ENCODE measurements at regions not wholly inside any gene's neighbourhood (a gene's known extent, or its start where the extent isn't known, plus 50 kb on each side); places are given as distances from the start of the nearest gene placed in this dataset.
A peak's percentile ranks its signal among the peaks of the same experiment; 100 is the strongest.
"Not testable (repeated sequence)": the region's sequence is repeated elsewhere in the genome, so short reads cannot be mapped to it uniquely, and the experiment has no call there.

DNA sequence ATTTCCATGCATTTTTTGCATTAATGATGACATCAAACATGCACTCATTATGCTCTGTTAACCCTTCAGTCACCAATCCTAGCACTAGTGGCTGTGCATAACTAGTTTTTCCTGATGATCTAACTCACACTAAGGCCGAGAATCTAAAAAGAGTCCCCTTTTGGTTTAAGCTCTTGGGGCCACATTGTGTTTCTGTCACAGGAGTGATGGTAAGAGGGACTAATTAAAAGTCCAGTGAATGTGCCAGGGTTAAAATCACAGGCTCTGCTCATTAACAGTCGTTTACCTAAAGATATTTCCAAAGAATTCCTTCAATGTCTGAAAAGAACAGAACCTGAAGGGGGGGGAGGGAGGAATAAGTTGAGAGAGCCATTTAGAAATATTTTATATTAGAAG lies 359.0 kb upstream of the ANKRD30A start:
- no peak for DNase-seq (ENCODE audit: low spot score)

DNA sequence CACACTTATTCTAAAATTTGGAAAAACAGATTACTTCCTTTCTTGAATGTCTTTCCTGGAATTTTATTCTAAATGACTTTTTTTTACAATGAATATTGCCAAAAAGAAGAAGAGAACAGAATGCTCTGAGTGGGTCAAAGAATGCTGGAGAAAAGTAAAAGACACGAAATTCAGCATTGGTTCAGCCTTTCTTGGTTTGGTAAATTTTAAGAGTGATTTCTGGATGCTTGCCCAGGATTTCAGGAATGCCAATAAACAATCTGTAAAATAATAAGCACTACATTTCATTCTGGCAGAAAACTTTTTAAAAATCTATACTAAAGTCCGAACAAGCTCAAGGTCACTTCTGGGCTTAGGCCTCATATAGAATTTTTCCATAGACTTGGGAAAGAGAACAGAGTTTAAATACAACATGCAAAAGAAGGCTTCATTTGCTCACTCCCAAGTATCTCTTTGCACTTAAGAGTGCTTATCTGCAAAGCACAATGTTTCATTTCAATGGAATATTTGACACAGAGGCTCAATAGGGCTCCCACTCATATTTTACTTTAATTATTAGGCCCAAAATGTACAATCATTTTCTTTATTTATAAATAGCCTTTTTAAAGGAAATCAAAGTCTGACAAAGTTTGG lies 359.5 kb upstream of the ANKRD30A start:
- DNase-seq (ENCODE audit: low spot score), result no peak

DNA sequence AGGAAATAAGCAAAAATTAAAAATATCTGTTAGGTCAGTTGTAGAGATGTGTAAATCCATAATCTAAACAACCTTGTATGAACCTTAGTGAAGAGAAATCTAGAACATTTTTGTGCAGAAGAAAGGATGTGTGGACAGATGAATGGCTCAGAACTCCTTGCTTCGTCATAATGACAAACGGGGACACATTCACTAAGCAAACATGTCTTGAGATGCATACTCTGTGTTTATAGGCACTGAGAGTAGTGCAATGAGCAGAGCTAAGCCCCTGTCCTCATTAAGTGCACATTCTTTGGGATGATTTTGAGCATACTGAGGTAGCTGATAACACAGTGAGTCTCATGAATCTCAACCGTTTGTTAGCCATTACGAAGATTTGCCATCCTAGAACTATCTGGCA lies 360.6 kb upstream of the ANKRD30A start:
- no peak for DNase-seq (ENCODE audit: low spot score)

DNA sequence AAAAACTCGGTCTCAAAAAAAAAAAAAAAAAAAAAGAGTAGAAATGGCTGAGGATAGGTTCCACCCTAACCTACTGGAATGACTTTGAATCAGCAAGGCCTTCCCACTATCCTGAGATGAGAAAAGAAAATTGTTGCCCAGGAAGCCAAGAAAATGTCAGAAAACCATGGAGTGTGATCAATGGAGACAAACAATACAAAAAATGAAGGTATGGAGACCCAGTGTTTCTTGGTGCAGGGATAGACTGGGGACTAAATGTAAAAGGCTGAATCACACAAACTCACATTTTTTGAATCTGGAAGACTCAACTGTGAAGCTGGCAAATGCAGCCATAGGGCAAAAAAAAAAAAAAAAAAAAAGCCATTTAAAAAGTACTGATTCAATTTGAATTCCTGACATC lies 364.3 kb upstream of the ANKRD30A start:
- no peak for DNase-seq (ENCODE audit: low spot score)

DNA sequence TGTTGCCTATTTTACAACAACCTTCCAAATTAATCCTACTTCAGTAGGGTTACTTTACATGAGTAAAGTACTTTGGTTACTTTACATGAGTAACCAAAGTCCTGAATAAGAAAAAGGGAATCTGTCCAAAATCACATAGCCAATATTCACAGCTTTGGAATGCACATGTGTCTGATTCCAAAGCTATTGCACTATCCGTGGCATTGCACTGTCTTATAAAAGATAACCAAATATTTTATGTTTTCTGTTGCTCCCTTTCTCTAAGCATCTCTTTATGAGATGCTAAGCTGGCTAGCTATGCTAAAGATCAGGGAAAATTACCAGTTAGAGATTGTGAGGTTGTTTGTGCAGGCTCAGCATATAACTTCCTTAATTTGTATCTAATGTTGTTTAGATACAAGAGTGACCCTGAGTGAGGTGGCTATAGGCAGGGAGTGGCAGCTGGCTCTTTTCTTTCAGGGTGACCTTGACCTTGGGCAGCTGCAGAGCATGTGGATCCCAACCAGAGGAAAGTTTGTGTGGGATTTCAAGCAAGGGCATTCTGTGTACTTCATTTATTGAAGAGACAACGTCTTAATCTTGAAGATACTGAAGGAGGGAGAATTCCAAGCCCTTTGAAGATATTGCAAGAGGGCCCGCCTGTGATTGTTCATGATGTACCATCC lies 366.1 kb upstream of the ANKRD30A start:
- no peak for DNase-seq (ENCODE audit: low spot score)

DNA sequence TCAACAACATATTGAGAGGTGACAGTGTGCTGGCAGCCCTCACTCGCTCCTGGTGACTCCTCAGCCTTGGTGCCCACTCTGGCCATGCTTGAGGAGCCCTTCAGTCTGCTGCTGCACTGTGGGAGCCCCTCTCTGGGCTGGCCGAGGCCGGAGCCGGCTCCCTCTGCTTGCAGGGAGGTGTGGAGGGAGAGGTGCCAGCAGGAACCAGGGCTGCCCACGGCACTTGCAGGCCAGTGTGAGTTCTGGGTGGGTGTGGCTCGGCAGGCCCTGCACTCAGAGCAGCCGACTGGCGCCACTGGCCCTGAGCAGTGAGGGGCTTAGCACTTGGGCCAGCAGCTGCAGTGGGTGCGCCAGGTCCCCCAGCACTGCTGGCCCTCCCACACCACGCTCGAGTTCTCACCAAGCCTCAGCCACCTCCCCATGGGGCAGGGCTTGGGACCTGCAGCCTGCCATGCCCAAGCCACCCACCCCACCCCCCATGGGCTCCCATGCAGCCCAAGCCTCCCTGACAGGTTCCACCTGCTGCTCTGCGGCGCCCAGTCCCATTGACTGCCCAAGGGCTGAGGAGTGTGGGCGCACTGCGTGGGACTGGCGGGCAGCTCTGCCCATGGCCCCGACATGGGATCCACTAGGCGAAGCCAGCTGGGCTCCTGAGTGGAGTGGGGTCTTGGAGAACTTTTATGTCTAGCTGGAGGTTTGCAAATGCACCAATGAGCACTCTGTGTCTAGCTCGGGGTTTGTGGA lies 377.1 kb upstream of the ANKRD30A start:
- DNase-seq (ENCODE audit: low spot score), result no peak

DNA sequence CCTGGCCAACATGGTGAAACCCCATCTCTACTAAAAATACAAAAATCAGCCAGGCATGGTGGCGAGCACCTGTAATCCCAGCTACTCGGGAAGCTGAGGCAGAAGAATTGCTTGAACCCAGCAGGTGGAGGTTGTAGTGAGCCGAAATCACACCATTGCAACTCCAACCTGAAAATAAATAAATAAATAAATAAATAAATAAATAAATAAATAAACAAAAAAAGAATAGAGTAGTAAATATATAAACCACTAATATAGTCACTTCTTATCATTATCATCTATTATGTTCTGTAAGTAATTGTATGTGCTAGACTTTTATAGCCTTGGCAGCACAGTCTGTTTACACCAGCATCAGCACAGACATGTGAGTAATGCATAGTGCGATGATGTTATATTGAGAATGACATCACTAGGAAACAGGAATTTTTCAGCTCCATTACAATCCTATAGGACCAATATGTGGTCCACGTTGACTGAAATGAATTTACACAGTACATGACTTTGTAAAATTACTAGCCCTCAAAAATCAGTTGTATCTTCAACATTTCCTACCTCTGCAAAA lies 385.4 kb upstream of the ANKRD30A start:
- no peak for DNase-seq (ENCODE audit: low spot score)

DNA sequence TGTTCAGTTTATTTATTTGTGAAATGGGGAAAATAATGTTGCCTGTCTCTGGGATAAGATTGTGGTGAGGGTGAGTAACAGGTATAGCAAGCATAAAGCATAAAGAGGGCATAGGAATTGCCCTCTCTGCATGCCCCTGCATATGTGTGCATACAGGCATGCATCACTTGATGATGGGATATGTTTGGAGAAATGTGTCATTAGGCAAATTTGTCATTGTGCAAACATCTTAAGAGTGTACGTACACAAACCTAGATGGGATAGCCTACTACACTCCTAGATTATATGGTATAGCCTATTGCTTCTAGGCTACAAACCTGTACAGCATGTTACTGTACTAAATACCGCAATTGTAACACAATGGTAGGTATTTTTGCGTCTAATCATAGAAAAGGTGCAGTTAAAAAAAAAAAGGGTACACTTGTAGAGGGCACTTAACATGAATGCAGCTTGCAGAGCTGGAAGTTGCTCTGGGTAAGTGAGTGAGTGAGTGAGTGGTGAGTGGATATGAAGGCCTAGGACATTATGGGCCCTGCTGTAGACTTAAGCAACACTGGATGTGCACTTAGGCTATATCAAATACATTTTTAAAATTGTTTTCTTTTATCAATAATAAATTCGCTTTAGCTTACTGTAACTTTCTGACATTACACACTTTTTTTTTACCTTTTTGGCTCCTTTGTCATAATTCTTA lies 386.5 kb upstream of the ANKRD30A start:
- DNase-seq (ENCODE audit: low spot score), result no peak

DNA sequence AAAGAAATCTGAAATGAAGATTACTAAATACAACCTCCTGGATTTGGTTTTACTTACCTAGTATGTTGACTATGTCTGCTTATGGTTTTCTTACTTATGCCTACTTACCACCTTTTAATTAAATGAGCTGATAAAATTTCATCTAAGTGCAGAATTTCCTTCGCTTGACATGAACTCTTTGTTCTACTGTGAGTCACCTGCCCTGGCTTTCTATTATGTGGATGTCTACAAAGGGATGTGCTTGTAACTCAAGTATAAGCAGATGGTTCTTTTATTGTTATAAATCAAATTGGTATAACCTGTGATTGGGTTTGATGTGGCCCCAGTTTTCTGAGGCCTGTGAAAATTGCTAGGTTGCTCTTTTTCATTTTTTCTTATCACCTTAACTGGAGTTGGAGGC lies 389.1 kb upstream of the ANKRD30A start:
- no peak for DNase-seq (ENCODE audit: low spot score)

DNA sequence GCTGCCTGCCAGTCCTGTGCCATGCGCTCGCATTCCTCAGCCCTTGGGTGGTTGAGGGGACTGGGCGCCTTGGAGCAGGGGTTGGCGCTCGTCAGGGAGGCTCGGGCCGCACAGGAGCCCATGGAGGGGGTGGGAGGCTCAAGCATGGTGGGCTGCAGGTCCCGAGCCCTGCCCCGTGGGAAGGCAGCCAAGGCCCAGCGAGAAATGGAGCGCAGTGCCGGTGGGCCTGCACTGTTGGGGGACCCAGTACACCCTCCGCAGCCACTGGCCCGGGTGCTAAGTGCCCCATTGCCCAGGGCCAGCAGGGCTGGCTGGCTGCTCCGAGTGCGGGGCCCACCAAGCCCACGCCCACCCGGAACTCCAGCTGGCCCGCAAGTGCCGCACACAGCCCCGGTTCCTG lies 390.8 kb upstream of the ANKRD30A start:
- DNase-seq (ENCODE audit: low spot score), result not testable (repeated sequence)

DNA sequence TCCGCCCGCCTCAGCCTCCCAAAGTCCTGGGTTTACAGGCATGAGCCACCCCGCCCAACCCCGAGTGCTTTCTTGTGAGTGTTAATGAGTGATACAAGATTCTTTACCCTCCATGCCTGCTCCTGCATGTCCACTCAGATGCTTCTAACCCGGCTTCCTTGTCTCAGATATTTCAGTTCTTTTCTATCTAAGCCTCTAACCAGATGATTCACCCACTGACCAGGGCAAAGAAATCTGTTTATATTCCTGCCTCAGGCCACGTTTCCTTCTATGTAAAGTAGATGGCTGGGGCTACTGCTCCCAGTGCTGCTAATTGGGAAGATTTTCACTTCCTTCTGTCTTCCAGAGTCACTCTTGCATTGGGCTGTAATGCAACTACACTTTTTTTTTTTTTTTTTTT lies 395.1 kb upstream of the ANKRD30A start:
- DNase-seq (ENCODE audit: low spot score), result no peak

DNA sequence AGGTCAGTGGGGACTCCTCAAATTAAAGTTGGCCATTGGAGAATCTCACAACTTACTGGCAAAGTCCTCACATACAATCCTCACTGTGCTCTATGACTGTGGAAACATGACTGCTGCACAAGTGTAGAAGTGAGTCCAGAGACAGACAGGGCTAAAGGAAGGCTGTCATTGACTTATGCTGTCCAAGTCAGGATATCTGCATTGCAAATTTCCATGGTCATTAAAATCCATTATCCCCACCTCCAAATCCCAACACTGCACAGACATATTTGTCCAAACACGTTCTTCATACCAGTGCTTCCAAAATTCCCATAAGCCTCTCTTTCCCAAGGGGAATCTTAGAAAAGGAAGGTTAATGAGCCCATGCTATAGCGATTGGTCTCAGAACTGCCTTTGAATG lies 396.8 kb upstream of the ANKRD30A start:
- no peak for DNase-seq (ENCODE audit: low spot score)

DNA sequence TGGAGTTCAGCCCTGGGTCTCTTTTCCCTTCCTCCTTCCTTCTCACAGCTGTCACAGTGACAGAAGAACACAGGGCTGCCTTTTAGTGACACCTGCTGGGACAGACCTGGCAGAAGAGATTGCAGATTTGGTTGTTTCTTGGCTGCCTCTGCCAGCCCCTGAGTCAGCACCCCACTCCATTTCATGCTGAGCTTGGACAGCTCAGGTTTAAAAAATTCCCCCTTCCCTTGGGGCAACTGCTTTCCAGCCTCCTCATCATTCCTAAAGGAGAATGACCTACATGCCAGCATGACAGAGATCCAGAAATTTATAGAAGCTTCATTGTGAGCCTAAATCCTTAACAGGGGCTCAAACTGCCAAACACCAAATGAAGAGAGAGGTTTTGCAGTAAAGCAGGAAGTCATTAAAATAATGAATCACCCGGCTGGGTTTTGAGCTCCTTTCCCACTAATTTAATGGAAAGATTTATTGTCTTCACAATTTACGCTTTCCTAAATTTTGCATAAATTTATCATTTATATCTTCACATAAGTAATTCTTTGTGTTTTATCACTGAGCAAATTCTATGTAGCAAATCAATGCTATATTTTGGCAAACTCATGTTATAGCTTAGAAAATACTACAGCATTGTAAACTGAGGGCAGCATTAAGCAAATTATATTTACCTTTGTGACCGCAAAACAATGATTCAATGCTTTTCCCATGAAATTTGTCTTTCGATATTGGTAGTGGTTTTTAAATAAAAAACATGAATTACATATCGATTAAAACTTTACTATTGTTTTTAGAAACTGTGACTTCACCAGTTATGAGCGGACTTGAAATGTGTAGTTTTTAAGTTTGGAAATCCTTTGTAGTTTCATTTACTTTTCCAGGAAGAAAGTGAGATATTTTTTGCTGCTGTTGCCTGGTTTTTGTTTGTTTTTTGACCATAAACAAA lies 399.5 kb upstream of the ANKRD30A start:
- peak; percentile 67 for DNase-seq (ENCODE audit: low spot score)

DNA sequence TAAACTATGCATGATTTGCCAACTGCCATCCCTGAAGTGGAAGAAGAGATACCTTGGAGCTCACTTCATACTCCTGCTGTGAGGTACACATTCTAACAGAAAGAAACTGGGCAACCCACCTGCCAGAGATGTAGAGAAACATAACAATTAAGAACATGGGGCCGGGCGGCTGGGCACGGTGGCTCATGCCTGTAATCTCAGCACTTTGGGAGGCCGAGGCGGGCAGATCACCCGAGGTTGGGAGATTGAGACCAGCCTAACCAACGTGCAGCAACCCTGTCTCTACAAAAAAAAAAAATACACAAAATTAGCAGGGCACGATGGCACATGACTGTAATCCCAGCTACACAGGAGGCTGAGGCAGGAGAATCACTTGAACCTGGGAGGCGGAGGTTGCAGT lies 402.6 kb upstream of the ANKRD30A start:
- DNase-seq (ENCODE audit: low spot score), result no peak

DNA sequence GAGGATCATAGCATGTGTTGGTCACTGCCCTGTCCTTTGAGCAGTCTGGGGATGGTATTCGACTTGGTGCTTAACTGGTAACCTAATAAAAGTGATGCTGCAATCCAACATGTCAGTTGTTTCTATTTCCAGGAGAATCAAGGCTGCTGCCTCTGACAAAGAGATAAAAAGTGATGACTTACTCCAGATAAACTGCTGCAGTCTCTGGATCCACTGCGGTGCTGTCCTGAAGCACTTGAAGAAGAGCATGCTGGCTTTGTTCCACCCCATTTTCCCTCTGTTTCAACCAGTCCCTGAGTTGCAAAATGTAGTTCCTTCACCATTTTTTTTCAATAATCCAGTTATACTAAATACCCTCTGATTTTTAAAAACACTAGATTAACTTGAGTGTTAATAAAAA lies 403.5 kb upstream of the ANKRD30A start:
- peak; percentile 65 for DNase-seq (ENCODE audit: low spot score)

DNA sequence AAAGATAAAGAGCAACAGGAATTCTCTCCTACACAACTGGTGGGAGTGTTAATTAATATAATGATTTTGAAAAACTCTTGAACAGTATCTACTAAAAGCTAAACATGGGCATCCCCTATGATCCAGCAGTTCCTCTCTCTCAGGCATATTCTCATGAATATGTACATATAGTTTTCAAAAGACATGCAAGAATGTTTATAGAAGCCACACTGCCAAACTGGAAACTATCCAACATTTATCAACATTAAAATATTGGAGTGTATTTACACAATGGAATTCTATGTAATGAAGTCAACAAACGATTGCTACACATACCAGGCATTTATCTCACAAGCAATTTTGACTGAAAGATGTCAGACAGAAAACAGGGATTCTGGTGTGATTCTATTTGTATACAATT lies 404.5 kb upstream of the ANKRD30A start:
- DNase-seq (ENCODE audit: low spot score), result no peak

DNA sequence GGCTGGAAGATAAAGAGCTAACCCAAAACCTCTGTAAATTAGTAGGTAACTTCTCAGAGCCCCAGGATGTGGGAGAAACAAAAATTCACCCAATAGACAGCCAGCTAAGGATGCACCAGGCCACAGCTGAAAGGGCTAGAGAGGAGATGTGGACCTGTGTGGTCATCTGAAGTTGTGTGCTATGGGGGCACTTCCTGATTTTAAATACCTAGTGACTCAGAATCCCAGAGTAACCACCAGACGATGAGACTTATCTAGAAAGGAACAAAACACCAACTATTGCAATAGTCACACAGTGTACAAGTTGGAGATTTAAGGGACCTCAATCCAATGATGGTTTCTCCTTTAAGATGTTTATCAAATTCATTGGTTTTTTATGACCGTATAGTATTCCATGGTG lies 408.3 kb upstream of the ANKRD30A start:
- DNase-seq (ENCODE audit: low spot score), result no peak

DNA sequence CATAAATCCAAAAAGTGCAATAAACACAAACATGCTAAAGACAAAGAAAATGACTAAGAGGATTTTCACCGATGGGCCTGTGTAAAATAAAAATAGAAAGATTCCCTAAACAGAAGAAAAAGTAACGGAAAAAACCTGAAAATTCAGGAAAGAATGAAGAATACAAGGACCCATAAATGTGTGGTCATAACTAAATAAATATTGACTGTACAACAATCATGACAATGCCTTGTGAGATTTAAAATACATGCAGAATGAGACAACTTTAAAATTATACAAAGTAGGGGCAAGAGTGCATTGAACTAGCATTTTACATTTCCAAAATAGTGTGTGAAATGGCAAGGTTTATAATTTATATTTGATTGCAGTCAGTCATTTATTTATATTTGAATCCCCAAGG lies 409.1 kb upstream of the ANKRD30A start:
- DNase-seq (ENCODE audit: low spot score), result no peak

DNA sequence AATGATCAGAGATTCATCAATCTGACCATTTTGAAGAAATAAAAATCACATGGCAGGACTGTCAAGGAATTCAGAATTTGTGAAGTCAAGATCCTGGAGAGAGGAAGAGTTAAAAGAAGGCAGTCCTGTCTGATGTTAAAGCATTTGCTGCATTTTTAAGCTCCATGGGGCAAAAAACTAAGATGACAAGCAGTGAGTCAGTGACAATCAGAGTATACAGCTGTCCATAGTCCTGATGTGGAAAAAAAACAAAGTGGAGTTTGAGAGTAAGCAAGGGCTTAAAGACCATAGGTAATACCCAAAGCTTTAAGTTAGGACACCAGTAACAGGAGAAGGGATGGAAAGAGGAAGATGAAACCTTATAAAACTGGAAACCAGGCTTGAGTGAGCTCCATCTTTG lies 412.7 kb upstream of the ANKRD30A start:
- no peak for DNase-seq (ENCODE audit: low spot score)

DNA sequence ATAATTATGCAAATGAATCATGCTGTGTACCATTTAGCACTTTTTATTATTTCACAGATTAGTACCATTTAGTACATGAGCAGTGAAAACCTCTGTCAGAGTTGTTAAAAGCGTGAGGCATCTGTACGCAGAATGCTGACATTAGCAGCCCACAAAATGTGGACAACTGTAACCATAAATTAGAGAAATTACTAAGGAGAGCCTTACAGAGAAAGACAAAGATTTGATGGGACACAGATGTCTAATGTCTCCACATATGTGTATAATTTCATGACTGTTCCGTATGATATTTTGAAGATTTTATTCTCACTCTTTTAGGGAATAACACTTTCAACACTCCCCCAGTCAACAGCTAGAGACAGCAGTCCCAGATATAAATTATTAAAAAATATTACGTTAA lies 414.0 kb upstream of the ANKRD30A start:
- no peak for DNase-seq (ENCODE audit: low spot score)

DNA sequence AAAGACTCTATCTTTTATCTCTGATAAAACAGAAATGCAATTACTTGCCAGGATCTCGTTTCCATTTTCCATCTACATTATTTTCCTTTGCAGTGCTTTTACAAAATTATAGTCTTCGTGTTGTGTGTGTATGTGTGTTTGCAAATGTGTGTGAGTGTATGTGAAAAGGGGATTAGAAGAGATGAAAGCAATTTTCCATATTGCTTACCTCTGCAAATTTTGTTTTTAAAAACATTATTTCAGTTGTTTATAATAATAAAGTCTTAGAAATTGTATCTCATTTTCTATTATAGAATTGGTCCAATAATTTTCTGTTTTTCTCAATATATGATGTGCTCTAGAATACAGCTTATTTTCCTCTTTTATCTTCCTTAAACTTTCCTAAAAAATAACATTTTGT lies 421.3 kb upstream of the ANKRD30A start:
- DNase-seq (ENCODE audit: low spot score), result no peak
